Inflammatory macrophage treated with lipopolysaccharide for 1 hour (primary cell): ENCODE measurements at regions not wholly inside any gene's neighbourhood (a gene's known extent, or its start where the extent isn't known, plus 50 kb on each side); places are given as distances from the start of the nearest gene placed in this dataset.
"Not testable (repeated sequence)": the region's sequence is repeated elsewhere in the genome, so short reads cannot be mapped to it uniquely, and the experiment has no call there.

Experiments used
- DNase-seq, 2 donors: peaks; one replicate each; pipeline ENCODE4 v3.0.0-alpha.2; 2020 to 2022

- DNase-seq: no peak
Observed at GRCh38 chr11:87454241-87454640, 416.5 kb downstream of the TMEM135 start.

- no peak for DNase-seq
Observed at GRCh38 chr11:87453531-87454089, 415.9 kb downstream of the TMEM135 start.

- DNase-seq: not testable (repeated sequence)
Observed at GRCh38 chr11:87452025-87452424, 414.3 kb downstream of the TMEM135 start.

GRCh38 chr11:87451395-87451794 lies 413.7 kb downstream of the TMEM135 start:
- DNase-seq: no peak

- DNase-seq: no peak
Observed at GRCh38 chr11:87447606-87448005, 409.9 kb downstream of the TMEM135 start.

- no peak for DNase-seq
Observed at GRCh38 chr11:87444993-87445392, 407.3 kb downstream of the TMEM135 start.

GRCh38 chr11:87443707-87444106 lies 406.0 kb downstream of the TMEM135 start:
- no peak for DNase-seq

- DNase-seq: no peak
Observed at GRCh38 chr11:87440076-87440770, 402.5 kb downstream of the TMEM135 start.

- DNase-seq: no peak
Observed at GRCh38 chr11:87438416-87438815, 400.7 kb downstream of the TMEM135 start.

GRCh38 chr11:87437844-87438223 lies 400.1 kb downstream of the TMEM135 start:
- DNase-seq: no peak

GRCh38 chr11:87437133-87437843 lies 399.6 kb downstream of the TMEM135 start:
- DNase-seq: no peak

GRCh38 chr11:87432022-87432421 lies 394.3 kb downstream of the TMEM135 start:
- no peak for DNase-seq

GRCh38 chr11:87431392-87431791 lies 393.7 kb downstream of the TMEM135 start:
- DNase-seq: no peak

- DNase-seq: no peak
Observed at GRCh38 chr11:87430821-87431220, 393.1 kb downstream of the TMEM135 start.

GRCh38 chr11:87429996-87430395 lies 392.3 kb downstream of the TMEM135 start:
- DNase-seq: no peak

- no peak for DNase-seq
Observed at GRCh38 chr11:87428266-87428665, 390.5 kb downstream of the TMEM135 start.

GRCh38 chr11:87425943-87426342 lies 388.2 kb downstream of the TMEM135 start:
- DNase-seq: no peak

GRCh38 chr11:87425391-87425790 lies 387.7 kb downstream of the TMEM135 start:
- DNase-seq: no peak

- DNase-seq: no peak
Observed at GRCh38 chr11:87423161-87423560, 385.4 kb downstream of the TMEM135 start.

- DNase-seq: no peak
Observed at GRCh38 chr11:87422566-87422965, 384.8 kb downstream of the TMEM135 start.

GRCh38 chr11:87421422-87421821 lies 383.7 kb downstream of the TMEM135 start:
- DNase-seq: peak; percentile 44 to 82

GRCh38 chr11:87417951-87418350 lies 380.2 kb downstream of the TMEM135 start:
- DNase-seq: no peak

- DNase-seq: no peak
Observed at GRCh38 chr11:87405843-87406242, 368.1 kb downstream of the TMEM135 start.

GRCh38 chr11:87405356-87405755 lies 367.6 kb downstream of the TMEM135 start:
- DNase-seq: no peak
